ENCODE measurements at regions not wholly inside any gene's neighbourhood (a gene's known extent, or its start where the extent isn't known, plus 50 kb on each side); places are given as distances from the start of the nearest gene placed in this dataset.

- H3K27ac ChIP-seq (ENCODE audit: low read length in 2 of 2) = no peak overlapping the region
- Mint-ChIP-seq H3K4me1 (no peaks in the 10 kb centered on the region), H3K27ac (no peak overlapping the region), H3K4me3 (no peak overlapping the region), H3K27me3 (no peaks in the 10 kb centered on the region), H3K9me3 (ENCODE audit: insufficient read depth) (no peaks in the 10 kb centered on the region)
- H3K4me1 ChIP-seq (ENCODE audit: control insufficient read depth in 2 of 2, insufficient read depth in 2 of 2, low read length in 2 of 2) = no peaks in the 10 kb centered on the region
- no peaks in the 10 kb centered on the region for H3K36me3 ChIP-seq (replicated peaks in 1 of 2; ENCODE audit: control extremely low read depth in 1 of 2, control insufficient read depth in 1 of 2, extremely low read depth in 1 of 2, insufficient read depth in 2 of 2, low read length in 1 of 2)
- TF ChIP-seq EZH2 (IDR thresholded peaks at IDR 0.05; ENCODE audit: borderline replicate concordance, insufficient read depth, low read depth, low read length, poor library complexity, severe bottlenecking) = no peak
- TF ChIP-seq, protein P1, sequence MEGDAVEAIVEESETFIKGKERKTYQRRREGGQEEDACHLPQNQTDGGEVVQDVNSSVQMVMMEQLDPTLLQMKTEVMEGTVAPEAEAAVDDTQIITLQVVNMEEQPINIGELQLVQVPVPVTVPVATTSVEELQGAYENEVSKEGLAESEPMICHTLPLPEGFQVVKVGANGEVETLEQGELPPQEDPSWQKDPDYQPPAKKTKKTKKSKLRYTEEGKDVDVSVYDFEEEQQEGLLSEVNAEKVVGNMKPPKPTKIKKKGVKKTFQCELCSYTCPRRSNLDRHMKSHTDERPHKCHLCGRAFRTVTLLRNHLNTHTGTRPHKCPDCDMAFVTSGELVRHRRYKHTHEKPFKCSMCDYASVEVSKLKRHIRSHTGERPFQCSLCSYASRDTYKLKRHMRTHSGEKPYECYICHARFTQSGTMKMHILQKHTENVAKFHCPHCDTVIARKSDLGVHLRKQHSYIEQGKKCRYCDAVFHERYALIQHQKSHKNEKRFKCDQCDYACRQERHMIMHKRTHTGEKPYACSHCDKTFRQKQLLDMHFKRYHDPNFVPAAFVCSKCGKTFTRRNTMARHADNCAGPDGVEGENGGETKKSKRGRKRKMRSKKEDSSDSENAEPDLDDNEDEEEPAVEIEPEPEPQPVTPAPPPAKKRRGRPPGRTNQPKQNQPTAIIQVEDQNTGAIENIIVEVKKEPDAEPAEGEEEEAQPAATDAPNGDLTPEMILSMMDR (IDR thresholded peaks at IDR 0.05) = no peak
- H3K4me2 ChIP-seq (replicated peaks; ENCODE audit: low read depth, low read length, poor library complexity, severe bottlenecking) = no peak overlapping the region
- H3K9me3 ChIP-seq (ENCODE audit: control extremely low read depth in 1 of 3, control insufficient read depth in 2 of 3, insufficient read depth in 1 of 3, low read length in 2 of 3) = peaks cover 0 to 9% (median 0%) of the 10 kb centered on the region in 3 donors
- H3K79me2 ChIP-seq (ENCODE audit: control insufficient read depth, insufficient read depth, low read length) = no peaks in the 10 kb centered on the region
- intact Hi-C loops (cut with micrococcal nuclease) = no loop called here
- CTCF ChIA-PET = interaction anchor here (2.2 kb wide), 1 partner anchor 25 kb away, joined by 4 read pairs; no protein-coding TSS in a partner anchor
- DNase-seq (no peak), ATAC-seq (ENCODE audit: low read depth) (no peak)
- no peaks in the 10 kb centered on the region for H4K20me1 ChIP-seq (ENCODE audit: control insufficient read depth, insufficient read depth, low read length, poor library complexity, severe bottlenecking)
- no peak overlapping the region for H2AFZ ChIP-seq (ENCODE audit: insufficient read depth, low read depth, low read length, poor library complexity, severe bottlenecking)
- H3K4me3 ChIP-seq (ENCODE audit: control extremely low read depth in 1 of 5, extremely low read depth in 1 of 5, insufficient read depth in 1 of 5, low read depth in 2 of 5, low read length in 4 of 5) = no peak overlapping the region
- no peak overlapping the region for H3K9ac ChIP-seq (ENCODE audit: low read length)
- H3K27me3 ChIP-seq (replicated peaks in 1 of 4; ENCODE audit: control extremely low read depth in 1 of 4, control insufficient read depth in 3 of 4, insufficient read depth in 4 of 4, low read length in 3 of 4) = no peaks in the 10 kb centered on the region
- POLR2A ChIA-PET = no interaction called here
These were observed 291.7 kb downstream of the C4orf33 start for GRCh38 chr4:129387666-129388065.

DNA sequence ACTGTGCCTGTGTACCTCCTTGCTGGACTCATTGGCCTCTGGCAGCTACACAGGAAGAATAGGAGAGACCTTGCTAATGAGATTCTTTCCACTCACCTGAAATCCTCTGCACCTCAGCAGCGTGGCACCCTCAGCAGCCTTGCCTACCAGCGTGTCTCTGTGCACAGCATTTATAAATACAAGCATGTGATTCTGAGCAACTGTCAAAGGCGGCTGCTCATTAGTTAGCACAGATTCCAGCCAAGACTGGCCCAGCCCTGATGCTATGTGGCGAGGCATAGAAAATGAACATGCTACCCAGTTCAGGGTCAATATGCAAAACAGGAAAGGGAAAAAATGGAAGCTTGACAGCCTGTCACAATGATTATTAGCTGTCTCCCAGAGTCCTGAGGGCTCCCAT is 298.0 kb downstream of the C4orf33 start:
- no peak overlapping the region for H3K4me2 ChIP-seq (replicated peaks; ENCODE audit: low read depth, low read length, poor library complexity, severe bottlenecking)
- H3K4me3 Mint-ChIP-seq = no peak overlapping the region
- no peak overlapping the region for H3K27ac ChIP-seq (ENCODE audit: low read length in 2 of 2)
- ChIA-PET CTCF (no interaction called here), POLR2A (no interaction called here)
- peaks cover 0 to 17% (median 2%) of the 10 kb centered on the region in 3 donors for H3K9me3 ChIP-seq (ENCODE audit: control extremely low read depth in 1 of 3, control insufficient read depth in 2 of 3, insufficient read depth in 1 of 3, low read length in 2 of 3)
- no peaks in the 10 kb centered on the region for H3K36me3 ChIP-seq (replicated peaks in 1 of 2; ENCODE audit: control extremely low read depth in 1 of 2, control insufficient read depth in 1 of 2, extremely low read depth in 1 of 2, insufficient read depth in 2 of 2, low read length in 1 of 2)
- H3K4me1 ChIP-seq (ENCODE audit: control insufficient read depth in 2 of 2, insufficient read depth in 2 of 2, low read length in 2 of 2) = no peaks in the 10 kb centered on the region
- no peak for DNase-seq
- no peak for ATAC-seq (ENCODE audit: low read depth)
- no peaks in the 10 kb centered on the region for H3K79me2 ChIP-seq (ENCODE audit: control insufficient read depth, insufficient read depth, low read length)
- H3K9me3 Mint-ChIP-seq (ENCODE audit: insufficient read depth) = no peaks in the 10 kb centered on the region
- H3K4me1 Mint-ChIP-seq = no peaks in the 10 kb centered on the region
- H3K4me3 ChIP-seq (ENCODE audit: control extremely low read depth in 1 of 5, extremely low read depth in 1 of 5, insufficient read depth in 1 of 5, low read depth in 2 of 5, low read length in 4 of 5) = no peak overlapping the region
- no peak overlapping the region for H2AFZ ChIP-seq (ENCODE audit: insufficient read depth, low read depth, low read length, poor library complexity, severe bottlenecking)
- TF ChIP-seq, protein P1 (IDR thresholded peaks at IDR 0.05) = no peak
- TF ChIP-seq EZH2 (IDR thresholded peaks at IDR 0.05; ENCODE audit: borderline replicate concordance, insufficient read depth, low read depth, low read length, poor library complexity, severe bottlenecking) = no peak
- H3K9ac ChIP-seq (ENCODE audit: low read length) = no peak overlapping the region
- intact Hi-C loops (cut with micrococcal nuclease) = no loop called here
- 93% methylated on average over 4 of the region's 4 CpGs for WGBS (ENCODE audit: insufficient coverage)
- no peaks in the 10 kb centered on the region for H3K27me3 ChIP-seq (replicated peaks in 1 of 4; ENCODE audit: control extremely low read depth in 1 of 4, control insufficient read depth in 3 of 4, insufficient read depth in 4 of 4, low read length in 3 of 4)
- no peaks in the 10 kb centered on the region for H4K20me1 ChIP-seq (ENCODE audit: control insufficient read depth, insufficient read depth, low read length, poor library complexity, severe bottlenecking)
- no peaks in the 10 kb centered on the region for H3K27me3 Mint-ChIP-seq
- no peak overlapping the region for H3K27ac Mint-ChIP-seq

All from B cell (primary cell).